Glutamatergic neuron (in vitro differentiated cells): ENCODE measurements at regions not wholly inside any gene's neighbourhood (a gene's known extent, or its start where the extent isn't known, plus 50 kb on each side); places are given as distances from the start of the nearest gene placed in this dataset.
A peak's percentile ranks its signal among the peaks of the same experiment; 100 is the strongest.

Experiments
- DNase-seq: peaks from one replicate; pipeline ENCODE4 v3.0.0; 2022
- H3K27ac Mint-ChIP-seq: one replicate; pipeline ENCODE4 v1.8.0; 2020; ENCODE audit warnings: mild to moderate bottlenecking, mixed read lengths, inconsistent platforms; ENCODE audit not compliant: unreplicated experiment
- H3K27me3 Mint-ChIP-seq: one replicate; pipeline ENCODE4 v1.8.0; 2020; ENCODE audit warnings: mild to moderate bottlenecking, moderate library complexity, mixed read lengths, inconsistent platforms; ENCODE audit not compliant: unreplicated experiment
- H3K36me3 Mint-ChIP-seq: one replicate; pipeline ENCODE4 v1.8.0; 2020; ENCODE audit warnings: mild to moderate bottlenecking, mixed read lengths, inconsistent platforms; ENCODE audit not compliant: unreplicated experiment
- H3K4me1 Mint-ChIP-seq: one replicate; pipeline ENCODE4 v1.8.0; 2020; ENCODE audit warnings: mild to moderate bottlenecking, low read depth, mixed read lengths, inconsistent platforms; ENCODE audit not compliant: unreplicated experiment
- H3K4me3 Mint-ChIP-seq: one replicate; pipeline ENCODE4 v1.8.0; 2020; ENCODE audit warnings: mild to moderate bottlenecking, mixed read lengths, inconsistent platforms; ENCODE audit not compliant: unreplicated experiment
- H3K9me3 Mint-ChIP-seq: one replicate; pipeline ENCODE4 v1.8.0; 2020; ENCODE audit warnings: mild to moderate bottlenecking, moderate library complexity, mixed read lengths, inconsistent platforms; ENCODE audit not compliant: unreplicated experiment
- TF ChIP-seq, protein P1 (sequence below): fragments of 200-600 bp; sonication (generic); IDR thresholded peaks from one replicate; pipeline ENCODE4 v1.5.0; 2021; ENCODE audit not compliant: partially characterized antibody, unreplicated experiment

DNA sequence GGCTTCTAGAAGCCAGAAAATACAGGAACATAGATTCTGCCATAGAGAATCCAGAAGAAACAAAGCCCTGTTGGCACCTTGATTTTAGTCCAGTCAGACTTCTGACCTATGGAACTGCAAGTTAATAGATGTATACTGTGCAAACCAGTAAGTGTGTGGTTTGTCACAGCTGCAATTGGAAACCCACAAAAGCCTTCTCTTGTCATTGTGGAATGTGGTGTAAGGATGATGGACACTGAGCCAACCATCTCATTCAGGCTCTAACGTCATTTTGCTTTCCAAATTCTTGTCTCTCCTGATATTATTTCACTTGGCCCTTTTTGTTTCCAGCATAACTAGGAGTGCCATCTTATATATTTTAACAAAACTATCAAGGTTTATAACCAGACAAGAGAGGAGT, 369.5 kb upstream of the SMIM21 start:
- H3K27me3 Mint-ChIP-seq: no peaks in the 10 kb centered on the region
- no peaks in the 10 kb centered on the region for H3K4me1 Mint-ChIP-seq
- DNase-seq: no peak
- H3K4me3 Mint-ChIP-seq: no peak overlapping the region
- TF ChIP-seq, protein P1, sequence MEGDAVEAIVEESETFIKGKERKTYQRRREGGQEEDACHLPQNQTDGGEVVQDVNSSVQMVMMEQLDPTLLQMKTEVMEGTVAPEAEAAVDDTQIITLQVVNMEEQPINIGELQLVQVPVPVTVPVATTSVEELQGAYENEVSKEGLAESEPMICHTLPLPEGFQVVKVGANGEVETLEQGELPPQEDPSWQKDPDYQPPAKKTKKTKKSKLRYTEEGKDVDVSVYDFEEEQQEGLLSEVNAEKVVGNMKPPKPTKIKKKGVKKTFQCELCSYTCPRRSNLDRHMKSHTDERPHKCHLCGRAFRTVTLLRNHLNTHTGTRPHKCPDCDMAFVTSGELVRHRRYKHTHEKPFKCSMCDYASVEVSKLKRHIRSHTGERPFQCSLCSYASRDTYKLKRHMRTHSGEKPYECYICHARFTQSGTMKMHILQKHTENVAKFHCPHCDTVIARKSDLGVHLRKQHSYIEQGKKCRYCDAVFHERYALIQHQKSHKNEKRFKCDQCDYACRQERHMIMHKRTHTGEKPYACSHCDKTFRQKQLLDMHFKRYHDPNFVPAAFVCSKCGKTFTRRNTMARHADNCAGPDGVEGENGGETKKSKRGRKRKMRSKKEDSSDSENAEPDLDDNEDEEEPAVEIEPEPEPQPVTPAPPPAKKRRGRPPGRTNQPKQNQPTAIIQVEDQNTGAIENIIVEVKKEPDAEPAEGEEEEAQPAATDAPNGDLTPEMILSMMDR: no peak
- H3K36me3 Mint-ChIP-seq: peaks cover 7% of the 10 kb centered on the region
- no peak overlapping the region for H3K27ac Mint-ChIP-seq
- peaks cover 5% of the 10 kb centered on the region for H3K9me3 Mint-ChIP-seq

- Mint-ChIP-seq H3K4me1 (peaks cover 4% of the 10 kb centered on the region), H3K27ac (no peak overlapping the region), H3K4me3 (no peak overlapping the region), H3K27me3 (no peaks in the 10 kb centered on the region), H3K36me3 (peaks cover 8% of the 10 kb centered on the region), H3K9me3 (peaks cover 1% of the 10 kb centered on the region)
- TF ChIP-seq, protein P1: no peak
- no peak for DNase-seq
Measured at GRCh38 chr18:75790796-75791195, 363.3 kb upstream of the SMIM21 start.

- H3K9me3 Mint-ChIP-seq: peaks cover 1% of the 10 kb centered on the region
- no peak overlapping the region for H3K4me3 Mint-ChIP-seq
- peaks cover 12% of the 10 kb centered on the region for H3K36me3 Mint-ChIP-seq
- H3K27ac Mint-ChIP-seq: no peak overlapping the region
- TF ChIP-seq, protein P1: no peak
- H3K4me1 Mint-ChIP-seq: peaks cover 11% of the 10 kb centered on the region
- H3K27me3 Mint-ChIP-seq: no peaks in the 10 kb centered on the region
- no peak for DNase-seq
Measured at GRCh38 chr18:75790111-75790510, 362.6 kb upstream of the SMIM21 start.

DNA sequence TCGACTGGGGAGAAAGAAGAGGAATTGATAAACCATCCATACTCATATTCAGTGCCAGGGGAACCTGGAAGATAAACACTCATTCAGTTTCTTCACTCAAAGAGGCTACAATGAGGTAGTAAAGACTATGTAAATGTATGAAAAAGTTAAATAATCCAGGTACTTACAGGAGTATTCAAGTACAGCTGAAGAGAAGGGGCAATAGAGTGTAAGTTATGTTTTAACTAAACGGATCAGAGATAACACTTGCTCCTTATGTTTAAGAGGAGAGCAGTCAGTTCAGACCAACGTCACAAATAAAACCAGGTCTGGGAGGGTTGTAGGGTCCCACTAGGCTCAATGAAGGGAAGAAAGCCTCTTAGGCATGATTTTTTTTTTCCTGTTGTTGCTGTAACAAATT, 358.3 kb upstream of the SMIM21 start:
- Mint-ChIP-seq H3K4me3 (peak overlapping the region; percentile 5), H3K27ac (peak overlapping the region; percentile 96), H3K27me3 (peaks cover 5% of the 10 kb centered on the region), H3K4me1 (peaks cover 37% of the 10 kb centered on the region), H3K36me3 (peaks cover 5% of the 10 kb centered on the region), H3K9me3 (peaks cover 8% of the 10 kb centered on the region)
- TF ChIP-seq, protein P1: no peak
- DNase-seq: no peak

GRCh38 chr18:75785206-75785605, 357.7 kb upstream of the SMIM21 start:
- H3K27ac Mint-ChIP-seq: peak overlapping the region; percentile 96
- peaks cover 8% of the 10 kb centered on the region for H3K9me3 Mint-ChIP-seq
- TF ChIP-seq, protein P1: no peak
- peaks cover 5% of the 10 kb centered on the region for H3K36me3 Mint-ChIP-seq
- peaks cover 36% of the 10 kb centered on the region for H3K4me1 Mint-ChIP-seq
- H3K27me3 Mint-ChIP-seq: peaks cover 5% of the 10 kb centered on the region
- DNase-seq: no peak
- H3K4me3 Mint-ChIP-seq: no peak overlapping the region
